ENCODE measurements at regions not wholly inside any gene's neighbourhood (a gene's known extent, or its start where the extent isn't known, plus 50 kb on each side); places are given as distances from the start of the nearest gene placed in this dataset.
"Not testable (repeated sequence)": the region's sequence is repeated elsewhere in the genome, so short reads cannot be mapped to it uniquely, and the experiment has no call there.

DNA sequence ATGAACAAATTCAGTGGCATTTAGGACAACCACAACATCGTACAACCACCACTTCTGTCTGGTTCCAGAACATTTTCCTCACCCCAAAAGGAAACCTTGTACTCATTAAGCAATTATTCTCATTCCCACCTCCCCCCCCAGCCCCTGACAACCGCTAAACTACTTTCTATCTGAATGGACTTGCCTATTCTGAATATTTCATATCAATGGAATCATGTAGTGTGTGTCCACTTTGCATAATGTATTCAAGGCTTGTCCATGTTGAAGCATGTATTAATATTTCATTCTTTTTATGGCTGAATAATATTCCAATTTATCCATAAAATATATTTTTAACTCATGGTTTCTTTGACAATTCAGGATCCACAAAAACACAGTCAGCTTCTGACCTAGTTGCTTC is 307.2 kb upstream of the PLGLB2 start:
- BruUV-seq (replicated peaks); H3K9ac ChIP-seq (replicated peaks; ENCODE audit: extremely low read depth, insufficient read depth, low read length); DNase-seq (ENCODE audit: low read depth, low spot score); H3K4me3 ChIP-seq (replicated peaks in 1 of 3; ENCODE audit: insufficient read depth in 1 of 3, low read depth in 1 of 3, low read length in 3 of 3); POLR2A ChIA-PET; FAIRE-seq; H4K20me1 ChIP-seq (replicated peaks; ENCODE audit: control insufficient read depth, extremely low read depth, insufficient read depth, low read length); H3K9me3 ChIP-seq (replicated peaks; ENCODE audit: control insufficient read depth, insufficient read depth, low read length); H3K79me2 ChIP-seq (ENCODE audit: control insufficient read depth, insufficient read depth, low read length); dilution Hi-C loops (cut with MboI; ENCODE audit: extremely low pct_ligation_motif_present, low sequenced_read_pairs); H3K27me3 ChIP-seq (ENCODE audit: control insufficient read depth in 2 of 2, insufficient read depth in 2 of 2, low read length in 2 of 2); CTCF ChIA-PET; intact Hi-C loops (cut with micrococcal nuclease); H3K4me2 ChIP-seq (ENCODE audit: insufficient read depth, low read length); H2AFZ ChIP-seq (ENCODE audit: low read depth, low read length); H3K4me1 ChIP-seq (ENCODE audit: control insufficient read depth, extremely low read depth, insufficient read depth, low read length); H3K9me1 ChIP-seq (replicated peaks; ENCODE audit: control insufficient read depth, extremely low read depth, insufficient read depth, low read length); H3K36me3 ChIP-seq (ENCODE audit: control insufficient read depth in 2 of 2, extremely low read depth in 1 of 2, insufficient read depth in 2 of 2, low read length in 2 of 2); H3K27ac ChIP-seq (ENCODE audit: insufficient read depth, low read depth, low read length): not testable (repeated sequence)

DNA sequence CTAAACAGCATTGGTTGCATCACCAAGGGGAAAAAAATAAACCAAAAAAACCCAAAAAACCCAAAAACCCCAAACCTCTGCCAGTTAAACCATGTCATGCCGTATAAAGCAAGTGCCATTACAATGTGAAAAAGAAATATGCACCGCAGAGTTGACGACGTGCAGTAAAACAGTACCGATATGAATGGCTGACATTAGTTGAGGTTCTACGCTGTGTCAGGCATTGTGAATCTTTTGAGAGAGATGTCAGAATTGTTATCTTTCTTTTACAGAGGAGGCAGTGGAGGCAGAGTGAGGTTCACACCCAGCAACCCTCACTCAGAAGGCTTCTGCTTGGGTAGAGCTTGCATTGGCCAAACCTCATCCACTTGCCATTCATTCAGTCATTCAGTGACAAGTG is 306.5 kb upstream of the PLGLB2 start:
- H3K9me3 ChIP-seq (replicated peaks; ENCODE audit: control insufficient read depth, insufficient read depth, low read length); H3K9me1 ChIP-seq (replicated peaks; ENCODE audit: control insufficient read depth, extremely low read depth, insufficient read depth, low read length); H3K4me1 ChIP-seq (ENCODE audit: control insufficient read depth, extremely low read depth, insufficient read depth, low read length); H3K9ac ChIP-seq (replicated peaks; ENCODE audit: extremely low read depth, insufficient read depth, low read length); H3K4me3 ChIP-seq (replicated peaks in 1 of 3; ENCODE audit: insufficient read depth in 1 of 3, low read depth in 1 of 3, low read length in 3 of 3); BruUV-seq (replicated peaks); H3K79me2 ChIP-seq (ENCODE audit: control insufficient read depth, insufficient read depth, low read length); dilution Hi-C loops (cut with MboI; ENCODE audit: extremely low pct_ligation_motif_present, low sequenced_read_pairs); H3K27me3 ChIP-seq (ENCODE audit: control insufficient read depth in 2 of 2, insufficient read depth in 2 of 2, low read length in 2 of 2); CTCF ChIA-PET; H3K4me2 ChIP-seq (ENCODE audit: insufficient read depth, low read length); H3K36me3 ChIP-seq (ENCODE audit: control insufficient read depth in 2 of 2, extremely low read depth in 1 of 2, insufficient read depth in 2 of 2, low read length in 2 of 2); H3K27ac ChIP-seq (ENCODE audit: insufficient read depth, low read depth, low read length); intact Hi-C loops (cut with micrococcal nuclease); POLR2A ChIA-PET; H4K20me1 ChIP-seq (replicated peaks; ENCODE audit: control insufficient read depth, extremely low read depth, insufficient read depth, low read length); DNase-seq (ENCODE audit: low read depth, low spot score); FAIRE-seq; H2AFZ ChIP-seq (ENCODE audit: low read depth, low read length): not testable (repeated sequence)

DNA sequence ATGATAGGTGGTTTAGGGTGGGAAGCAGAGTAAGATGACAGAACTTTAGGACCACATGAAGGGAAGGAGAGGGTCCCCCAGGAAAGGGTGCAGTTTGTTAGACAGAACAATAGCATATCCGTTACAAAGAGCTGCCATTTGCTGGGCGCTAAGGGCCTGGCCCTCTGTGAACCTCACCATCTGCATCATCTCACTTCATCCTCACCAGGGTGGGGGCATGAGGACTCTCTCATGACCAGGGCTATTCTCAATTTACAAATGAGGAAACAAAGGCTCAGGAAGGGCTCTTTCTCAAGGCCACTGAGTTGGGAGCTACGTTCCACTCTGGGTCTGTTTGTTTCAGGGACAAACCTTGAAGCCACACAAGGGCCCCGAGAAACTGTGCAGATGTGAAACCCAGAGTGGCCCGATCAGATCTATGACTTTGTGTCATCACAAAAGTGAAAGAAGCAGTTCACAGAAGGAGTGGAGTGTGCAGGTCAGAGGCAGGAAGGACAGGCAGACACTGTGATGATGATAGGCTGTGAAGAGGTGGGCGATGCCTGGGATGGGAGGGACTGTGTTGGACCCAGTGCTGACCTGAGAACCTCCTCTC is 304.8 kb upstream of the PLGLB2 start:
- POLR2A ChIA-PET; H2AFZ ChIP-seq (ENCODE audit: low read depth, low read length); H4K20me1 ChIP-seq (replicated peaks; ENCODE audit: control insufficient read depth, extremely low read depth, insufficient read depth, low read length); H3K9me1 ChIP-seq (replicated peaks; ENCODE audit: control insufficient read depth, extremely low read depth, insufficient read depth, low read length); H3K27me3 ChIP-seq (ENCODE audit: control insufficient read depth in 2 of 2, insufficient read depth in 2 of 2, low read length in 2 of 2); intact Hi-C loops (cut with micrococcal nuclease); BruUV-seq (replicated peaks); H3K9me3 ChIP-seq (replicated peaks; ENCODE audit: control insufficient read depth, insufficient read depth, low read length); H3K79me2 ChIP-seq (ENCODE audit: control insufficient read depth, insufficient read depth, low read length); H3K4me1 ChIP-seq (ENCODE audit: control insufficient read depth, extremely low read depth, insufficient read depth, low read length); H3K27ac ChIP-seq (ENCODE audit: insufficient read depth, low read depth, low read length); FAIRE-seq; H3K36me3 ChIP-seq (ENCODE audit: control insufficient read depth in 2 of 2, extremely low read depth in 1 of 2, insufficient read depth in 2 of 2, low read length in 2 of 2); H3K4me2 ChIP-seq (ENCODE audit: insufficient read depth, low read length); H3K9ac ChIP-seq (replicated peaks; ENCODE audit: extremely low read depth, insufficient read depth, low read length); DNase-seq (ENCODE audit: low read depth, low spot score); CTCF ChIA-PET; dilution Hi-C loops (cut with MboI; ENCODE audit: extremely low pct_ligation_motif_present, low sequenced_read_pairs); H3K4me3 ChIP-seq (replicated peaks in 1 of 3; ENCODE audit: insufficient read depth in 1 of 3, low read depth in 1 of 3, low read length in 3 of 3): not testable (repeated sequence)

DNA sequence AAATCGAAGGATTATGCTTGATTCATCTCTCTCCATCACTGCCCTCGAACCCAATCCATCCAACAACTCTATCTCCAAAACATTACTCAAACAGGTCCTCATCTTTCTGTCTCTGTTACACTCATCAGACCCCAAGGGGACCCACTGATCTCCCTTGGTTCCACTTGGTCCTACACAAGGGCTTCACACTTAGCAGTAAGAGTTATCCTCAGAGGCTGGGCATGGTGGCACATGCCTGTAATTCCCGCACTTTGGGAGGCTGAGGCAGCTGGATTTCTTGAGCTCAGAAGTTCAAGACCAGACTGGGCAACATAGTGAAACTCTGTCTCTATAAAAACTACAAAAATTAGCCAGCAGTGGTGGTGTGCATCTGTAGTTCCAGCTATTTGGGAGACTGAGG is 302.9 kb upstream of the PLGLB2 start:
- CTCF ChIA-PET; H3K9me1 ChIP-seq (replicated peaks; ENCODE audit: control insufficient read depth, extremely low read depth, insufficient read depth, low read length); intact Hi-C loops (cut with micrococcal nuclease); H3K27ac ChIP-seq (ENCODE audit: insufficient read depth, low read depth, low read length); H3K79me2 ChIP-seq (ENCODE audit: control insufficient read depth, insufficient read depth, low read length); H3K27me3 ChIP-seq (ENCODE audit: control insufficient read depth in 2 of 2, insufficient read depth in 2 of 2, low read length in 2 of 2); dilution Hi-C loops (cut with MboI; ENCODE audit: extremely low pct_ligation_motif_present, low sequenced_read_pairs); H3K4me3 ChIP-seq (replicated peaks in 1 of 3; ENCODE audit: insufficient read depth in 1 of 3, low read depth in 1 of 3, low read length in 3 of 3); POLR2A ChIA-PET; BruUV-seq (replicated peaks); H3K4me2 ChIP-seq (ENCODE audit: insufficient read depth, low read length); DNase-seq (ENCODE audit: low read depth, low spot score); H3K9me3 ChIP-seq (replicated peaks; ENCODE audit: control insufficient read depth, insufficient read depth, low read length); H4K20me1 ChIP-seq (replicated peaks; ENCODE audit: control insufficient read depth, extremely low read depth, insufficient read depth, low read length); H2AFZ ChIP-seq (ENCODE audit: low read depth, low read length); H3K4me1 ChIP-seq (ENCODE audit: control insufficient read depth, extremely low read depth, insufficient read depth, low read length); FAIRE-seq; H3K9ac ChIP-seq (replicated peaks; ENCODE audit: extremely low read depth, insufficient read depth, low read length); H3K36me3 ChIP-seq (ENCODE audit: control insufficient read depth in 2 of 2, extremely low read depth in 1 of 2, insufficient read depth in 2 of 2, low read length in 2 of 2): not testable (repeated sequence)
